H9 (cell line): ENCODE measurements at regions not wholly inside any gene's neighbourhood (a gene's known extent, or its start where the extent isn't known, plus 50 kb on each side); places are given as distances from the start of the nearest gene placed in this dataset.

Source experiments
- DNase-seq: peaks from one replicate; pipeline ENCODE4 v3.0.0-alpha.2; 2017
- H2AFZ ChIP-seq: one replicate; pipeline ENCODE4 v1.6.1; 2013; ENCODE audit warnings: mild to moderate bottlenecking, low read length, control low read depth, moderate library complexity
- H2AK5ac ChIP-seq: 2 replicates; pipeline ENCODE4 v1.6.1; 2013; ENCODE audit warnings: low read length, control low read depth, mixed read lengths; ENCODE audit not compliant: insufficient read length
- H2BK120ac ChIP-seq: one replicate; pipeline ENCODE4 v1.6.1; 2013; ENCODE audit warnings: low read depth, mild to moderate bottlenecking, low read length, control low read depth, inconsistent platforms; ENCODE audit not compliant: poor library complexity, severe bottlenecking
- H2BK12ac ChIP-seq: 2 replicates; pipeline ENCODE4 v1.6.1; 2013; ENCODE audit warnings: low read length, control low read depth, mixed read lengths, low read depth; ENCODE audit not compliant: insufficient read length
- H2BK15ac ChIP-seq: 2 replicates; pipeline ENCODE4 v1.6.1; 2013; ENCODE audit warnings: low read depth, low read length, control low read depth
- H2BK20ac ChIP-seq: one replicate; pipeline ENCODE4 v1.6.1; 2013; ENCODE audit warnings: low read depth, mild to moderate bottlenecking, low read length, control low read depth, inconsistent platforms; ENCODE audit not compliant: poor library complexity, severe bottlenecking
- H2BK5ac ChIP-seq: 2 replicates; pipeline ENCODE4 v1.6.1; 2013; ENCODE audit warnings: low read length, control low read depth, mixed read lengths; ENCODE audit not compliant: insufficient read length
- H3K14ac ChIP-seq: 2 replicates; pipeline ENCODE4 v1.6.1; 2013; ENCODE audit warnings: low read length, control low read depth; ENCODE audit not compliant: insufficient read depth
- H3K18ac ChIP-seq: 2 replicates; pipeline ENCODE4 v1.6.1; 2013; ENCODE audit warnings: low read depth, mild to moderate bottlenecking, mixed read lengths, low read length, control low read depth; ENCODE audit not compliant: insufficient read length
- H3K23ac ChIP-seq: 2 replicates; pipeline ENCODE4 v1.6.1; 2013; ENCODE audit warnings: low read length, control low read depth, mixed read lengths, low read depth; ENCODE audit not compliant: insufficient read length
- H3K23me2 ChIP-seq: 2 replicates; pipeline ENCODE4 v1.6.1; 2013; ENCODE audit warnings: low read depth, mild to moderate bottlenecking, mixed read lengths, low read length, control low read depth; ENCODE audit not compliant: insufficient read length, poor library complexity, severe bottlenecking
- H3K27ac ChIP-seq: 2 replicates; pipeline ENCODE4 v1.5.1; 2013; ENCODE audit warnings: low read length, control low read depth, mixed read lengths, low read depth; ENCODE audit not compliant: insufficient read length
- H3K27me3 ChIP-seq: 2 replicates; pipeline ENCODE4 v1.6.1; 2013; ENCODE audit warnings: low read length, control low read depth, inconsistent platforms; ENCODE audit not compliant: insufficient read depth
- H3K4ac ChIP-seq: 2 replicates; pipeline ENCODE4 v1.6.1; 2013; ENCODE audit warnings: low read depth, mild to moderate bottlenecking, control low read depth, inconsistent platforms, low read length, moderate library complexity
- H3K4me1 ChIP-seq: 2 replicates; pipeline ENCODE4 v1.6.1; 2013; ENCODE audit warnings: low read length, control low read depth, inconsistent platforms; ENCODE audit not compliant: insufficient read depth
- H3K4me2 ChIP-seq: 2 replicates; pipeline ENCODE4 v1.6.1; 2013; ENCODE audit warnings: low read length, control low read depth, mixed read lengths; ENCODE audit not compliant: insufficient read length, insufficient read depth
- H3K56ac ChIP-seq: 2 replicates; pipeline ENCODE4 v1.6.1; 2013; ENCODE audit warnings: low read depth, mild to moderate bottlenecking, mixed read lengths, low read length, control low read depth; ENCODE audit not compliant: insufficient read length
- H3K79me1 ChIP-seq: 2 replicates; pipeline ENCODE4 v1.6.1; 2013; ENCODE audit warnings: low read depth, mild to moderate bottlenecking, moderate library complexity, low read length, control low read depth, inconsistent platforms; ENCODE audit not compliant: insufficient read depth, poor library complexity, severe bottlenecking
- H3K79me2 ChIP-seq: 2 replicates; pipeline ENCODE4 v1.6.1; 2013; ENCODE audit warnings: low read length, control low read depth, inconsistent platforms; ENCODE audit not compliant: insufficient read depth
- H3K9ac ChIP-seq: 2 replicates; pipeline ENCODE4 v1.6.1; 2013; ENCODE audit warnings: low read length, control low read depth, mixed read lengths; ENCODE audit not compliant: insufficient read length; ENCODE audit errors: extremely low read depth
- H3K9me3 ChIP-seq: one replicate; pipeline ENCODE4 v1.6.1; 2013; ENCODE audit warnings: low read depth, low read length, inconsistent platforms; ENCODE audit not compliant: control insufficient read depth
- H3T11ph ChIP-seq: one replicate; pipeline ENCODE4 v1.6.1; 2013; ENCODE audit warnings: mild to moderate bottlenecking, low read length, control low read depth, inconsistent platforms
- H4K20me1 ChIP-seq: one replicate; pipeline ENCODE4 v1.6.1; 2013; ENCODE audit not compliant: control insufficient read depth, insufficient read length, insufficient read depth
- H4K5ac ChIP-seq: 2 replicates; pipeline ENCODE4 v1.6.1; 2013; ENCODE audit warnings: low read depth, mild to moderate bottlenecking, mixed read lengths, low read length, control low read depth; ENCODE audit not compliant: insufficient read length
- H4K8ac ChIP-seq: replicated peaks from 2 replicates; pipeline ENCODE4 v1.6.1; 2013; ENCODE audit warnings: low read length, control low read depth, mixed read lengths, low read depth; ENCODE audit not compliant: insufficient read length
- H4K91ac ChIP-seq: 2 replicates; pipeline ENCODE4 v1.6.1; 2013; ENCODE audit warnings: low read depth, mild to moderate bottlenecking, moderate library complexity, mixed read lengths, low read length, control low read depth; ENCODE audit not compliant: insufficient read length
- H3K27ac Mint-ChIP-seq, 3 experiments: 2 replicates in 2 of 3; 3 replicates in 1 of 3; pipeline ENCODE4 v1.8.0; 2020 to 2021; ENCODE audit warnings: mixed read lengths in 3 of 3, mild to moderate bottlenecking in 1 of 3, moderate library complexity in 1 of 3
- H3K27me3 Mint-ChIP-seq: 2 replicates; pipeline ENCODE4 v1.8.0; 2021; ENCODE audit warnings: low read depth, mild to moderate bottlenecking, moderate library complexity, mixed read lengths
- H3K36me3 Mint-ChIP-seq, 3 experiments: 2 replicates in 2 of 3; 3 replicates in 1 of 3; pipeline ENCODE4 v1.8.0; 2020 to 2021; ENCODE audit warnings: low read depth in 3 of 3, mixed read lengths in 3 of 3; ENCODE audit not compliant: insufficient read depth in 1 of 3
- H3K4me1 Mint-ChIP-seq, 2 experiments: 2 replicates each; pipeline ENCODE4 v1.8.0; 2020; ENCODE audit warnings: mixed read lengths in 2 of 2
- H3K4me3 Mint-ChIP-seq, 2 experiments: 2 replicates in 1 of 2; 3 replicates in 1 of 2; pipeline ENCODE4 v1.8.0; 2020 to 2021; ENCODE audit warnings: mild to moderate bottlenecking in 2 of 2, mixed read lengths in 2 of 2, moderate library complexity in 1 of 2
- H3K9me3 Mint-ChIP-seq, 2 experiments: 2 replicates in 1 of 2; 3 replicates in 1 of 2; pipeline ENCODE4 v1.8.0; 2020; ENCODE audit warnings: mild to moderate bottlenecking in 2 of 2, mixed read lengths in 2 of 2, moderate library complexity in 1 of 2
- CTCF ChIP-seq: fragments of 200-600 bp; sonication (generic); conservative IDR thresholded peaks from 3 replicates; pipeline ENCODE4 v1.8.0; 2021; ENCODE audit warnings: antibody characterized with exemption, mild to moderate bottlenecking
- WGBS: extraction: QIAGEN DNeasy Blood & Tissue Kit; methylation state at CpG from one replicate; pipeline ENCODE4 v1.1.7; 2013; ENCODE audit warnings: missing lambda C conversion rate, low lambda C conversion rate, mixed read lengths; ENCODE audit not compliant: insufficient read length; ENCODE audit errors: extremely low coverage; 5-methylcytosine and 5-hydroxymethylcytosine counted together

GRCh38 chr12:94706250-94706661 is 55.9 kb upstream of the TMCC3 start:
- H3K56ac ChIP-seq: no peak overlapping the region
- H3K4me1 ChIP-seq: no peaks in the 10 kb centered on the region
- Mint-ChIP-seq H3K27me3 (peaks cover 1% of the 10 kb centered on the region; the same call in 1 of the 2 replicates), H3K9me3 (no peaks in the 10 kb centered on the region; a peak in 1 of 5 replicates), H3K36me3 (no peaks in the 10 kb centered on the region), H3K4me3 (no peak overlapping the region), H3K4me1 (peaks cover 0 to 3% of the 10 kb centered on the region in 2 experiments; a peak in 2 of 4 replicates), H3K27ac (no peak overlapping the region)
- no peak overlapping the region for H2BK5ac ChIP-seq
- no peaks in the 10 kb centered on the region for H3K79me1 ChIP-seq
- H3K4ac ChIP-seq: no peak overlapping the region
- no peak overlapping the region for H2BK120ac ChIP-seq
- DNase-seq: no peak
- no CpG with 5 or more reads among the region's 4 CpGs for WGBS
- H2BK12ac ChIP-seq: no peak overlapping the region
- no peak overlapping the region for H3K23ac ChIP-seq
- no peak overlapping the region for H3K14ac ChIP-seq
- H2BK15ac ChIP-seq: no peak overlapping the region
- no peak overlapping the region for H3K9ac ChIP-seq
- no peak overlapping the region for H3K27ac ChIP-seq
- no peaks in the 10 kb centered on the region for H3K9me3 ChIP-seq
- H3K18ac ChIP-seq: no peak overlapping the region
- H3K27me3 ChIP-seq: no peaks in the 10 kb centered on the region
- no peak overlapping the region for H4K91ac ChIP-seq
- no peak overlapping the region for H3T11ph ChIP-seq
- H3K23me2 ChIP-seq: no peaks in the 10 kb centered on the region
- no peak overlapping the region for H2AFZ ChIP-seq
- no peak overlapping the region for H2BK20ac ChIP-seq
- H4K5ac ChIP-seq: no peak overlapping the region
- no peak overlapping the region for H2AK5ac ChIP-seq
- H3K79me2 ChIP-seq: no peaks in the 10 kb centered on the region
- H4K8ac ChIP-seq: no peak overlapping the region
- no peak overlapping the region for H3K4me2 ChIP-seq
- TF ChIP-seq CTCF: no peak
- no peaks in the 10 kb centered on the region for H4K20me1 ChIP-seq
